Esophagus muscularis mucosa (tissue), 4 donors: ENCODE measurements at regions not wholly inside any gene's neighbourhood (a gene's known extent, or its start where the extent isn't known, plus 50 kb on each side); places are given as distances from the start of the nearest gene placed in this dataset.
A peak's percentile ranks its signal among the peaks of the same experiment; 100 is the strongest.

ENCODE experiments used
- DNase-seq: peaks from one replicate; pipeline ENCODE4 v3.0.0-alpha.2; 2017; ENCODE audit errors: extremely low spot score
- H3K27ac ChIP-seq, 4 donors: fragments of 200-600 bp; sonication (generic); replicated peaks in 1 of 4; 1 replicate in 3 of 4; 2 replicates in 1 of 4; pipeline ENCODE4 v1.5.1; 2016 to 2019; ENCODE audit warnings: mild to moderate bottlenecking in 1 of 4
- H3K27me3 ChIP-seq, 4 donors: fragments of 200-600 bp; sonication (generic); one replicate each; pipeline versions ENCODE4 v1.5.1 to v1.6.0; 2016 to 2019
- H3K36me3 ChIP-seq, 4 donors: fragments of 200-600 bp; sonication (generic); one replicate each; pipeline ENCODE4 v1.5.1; 2016 to 2019
- H3K4me1 ChIP-seq, 4 donors: fragments of 200-600 bp; sonication (generic); one replicate each; pipeline ENCODE4 v1.5.1; 2016 to 2019
- H3K4me3 ChIP-seq, 4 donors: fragments of 200-600 bp; sonication (generic); 1 replicate in 2 of 4; 2 replicates in 2 of 4; pipeline ENCODE4 v1.5.1; 2016 to 2019; ENCODE audit warnings: mild to moderate bottlenecking in 4 of 4, moderate library complexity in 1 of 4
- H3K9me3 ChIP-seq, 4 donors: fragments of 200-600 bp; sonication (generic); 1 replicate in 3 of 4; 2 replicates in 1 of 4; pipeline ENCODE4 v1.5.1; 2016 to 2019
- CTCF ChIP-seq, 3 experiments: fragments of 200-600 bp in 2 of 3; fragments of 450-650 bp in 1 of 3; sonication (generic) in 2 of 3; IDR thresholded peaks; one replicate each; pipeline ENCODE4 v1.5.1; 2017 to 2019; ENCODE audit warnings: antibody characterized with exemption in 3 of 3, mild to moderate bottlenecking in 2 of 3, moderate library complexity in 1 of 3
- EP300 ChIP-seq: sonication (generic); formaldehyde crosslinking; IDR thresholded peaks from one replicate; pipeline ENCODE4 v1.6.1; 2017; ENCODE audit warnings: antibody characterized with exemption
- POLR2A ChIP-seq: fragments of 450-650 bp; IDR thresholded peaks from one replicate; pipeline ENCODE4 v1.6.1; 2017; ENCODE audit warnings: antibody characterized with exemption, moderate library complexity, mild to moderate bottlenecking, low read depth
- POLR2AphosphoS5 ChIP-seq, 2 donors: sonication (generic); formaldehyde crosslinking; IDR thresholded peaks; one replicate each; pipeline ENCODE4 v1.6.1; 2017; ENCODE audit warnings: antibody characterized with exemption in 2 of 2
- WGBS: methylation state at CpG from one replicate; pipeline ENCODE4 v1.1.5; 2018; 5-methylcytosine and 5-hydroxymethylcytosine counted together
- intact Hi-C: fragments of 100-400 bp; cut with DNase I; formaldehyde crosslinking; loops from one replicate; pipeline ENCODE4 v1.15.1; 2023

- no peaks in the 10 kb centered on the region for H3K27me3 ChIP-seq
- 91% methylated on average over 7 of the region's 7 CpGs for WGBS
- intact Hi-C loops, result no loop called here
- peak overlapping the region in 1 of 4 donors; percentile 81 for H3K27ac ChIP-seq
- H3K4me3 ChIP-seq, result no peak overlapping the region
- no peaks in the 10 kb centered on the region for H3K9me3 ChIP-seq
- TF ChIP-seq POLR2A (no peak), EP300 (no peak), POLR2AphosphoS5 (IDR thresholded peaks at IDR 0.05) (no peak), CTCF (IDR thresholded peaks at IDR 0.05) (no peak)
- no peak for DNase-seq
- peaks cover 7 to 34% (median 28%) of the 10 kb centered on the region in 4 donors for H3K4me1 ChIP-seq
- H3K36me3 ChIP-seq, result no peaks in the 10 kb centered on the region
Observed at GRCh38 chr1:8257621-8258020, 60.3 kb upstream of the SLC45A1 start.

DNA sequence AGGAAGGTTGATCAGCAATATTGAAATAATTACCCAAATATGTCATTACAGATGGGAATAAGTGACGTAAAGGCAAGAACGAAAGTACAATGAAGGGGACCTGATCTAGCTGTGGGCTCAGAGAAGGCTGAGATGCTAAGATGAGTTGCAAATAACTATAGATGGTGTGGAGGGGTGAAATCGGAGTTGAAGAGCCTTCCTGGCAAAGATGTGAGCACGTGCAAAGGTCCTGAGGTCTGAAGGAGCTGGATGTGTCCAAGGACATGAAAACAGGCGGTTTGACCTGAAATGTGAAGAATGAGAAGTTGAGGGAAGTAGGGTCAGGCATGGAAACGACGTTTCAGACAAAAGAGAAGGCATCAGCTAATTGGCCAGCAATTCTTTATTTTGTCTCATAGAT is 61.6 kb upstream of the SLC45A1 start:
- intact Hi-C loops, result no loop called here
- Histone ChIP-seq H3K36me3 (no peaks in the 10 kb centered on the region), H3K9me3 (no peaks in the 10 kb centered on the region), H3K4me3 (no peak overlapping the region), H3K27me3 (no peaks in the 10 kb centered on the region), H3K4me1 (peaks cover 7 to 40% (median 32%) of the 10 kb centered on the region in 4 donors), H3K27ac (no peak overlapping the region)
- 97% methylated on average over 7 of the region's 7 CpGs for WGBS
- no peak for DNase-seq
- TF ChIP-seq EP300 (no peak), CTCF (IDR thresholded peaks at IDR 0.05) (no peak), POLR2AphosphoS5 (IDR thresholded peaks at IDR 0.05) (no peak), POLR2A (no peak)

DNA sequence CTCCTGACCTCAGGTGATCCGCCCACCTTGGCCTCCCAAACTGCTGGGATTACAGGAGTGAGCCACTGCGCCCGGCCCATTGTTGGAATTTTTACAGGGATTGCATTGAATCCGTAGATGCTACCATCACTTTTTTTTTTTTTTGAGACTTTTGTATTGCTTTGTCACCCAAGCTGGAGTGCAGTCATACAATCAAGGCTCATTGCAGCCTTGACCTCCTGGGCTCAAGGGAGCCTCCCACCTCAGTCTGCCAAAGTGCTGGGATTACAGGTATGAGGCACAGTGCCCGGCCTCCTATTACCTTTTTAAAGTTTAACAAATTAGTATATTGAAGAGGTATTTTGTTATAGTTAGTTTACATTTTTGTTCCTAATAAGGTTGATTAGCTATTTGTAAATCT is 62.2 kb upstream of the SLC45A1 start:
- no peaks in the 10 kb centered on the region for H3K27me3 ChIP-seq
- TF ChIP-seq CTCF (IDR thresholded peaks at IDR 0.05) (no peak), POLR2AphosphoS5 (IDR thresholded peaks at IDR 0.05) (no peak), EP300 (no peak), POLR2A (no peak)
- WGBS, result 97% methylated on average over 5 of the region's 5 CpGs
- intact Hi-C loops, result no loop called here
- no peaks in the 10 kb centered on the region for H3K9me3 ChIP-seq
- peaks cover 7 to 34% (median 30%) of the 10 kb centered on the region in 4 donors for H3K4me1 ChIP-seq
- H3K27ac ChIP-seq, result no peak overlapping the region
- no peak for DNase-seq
- no peak overlapping the region for H3K4me3 ChIP-seq
- H3K36me3 ChIP-seq, result no peaks in the 10 kb centered on the region

- no peak overlapping the region for H3K4me3 ChIP-seq
- no peaks in the 10 kb centered on the region for H3K27me3 ChIP-seq
- H3K4me1 ChIP-seq, result peaks cover 0 to 9% (median 4%) of the 10 kb centered on the region in 4 donors
- no peaks in the 10 kb centered on the region for H3K9me3 ChIP-seq
- DNase-seq, result no peak
- peak overlapping the region in 3 of 4 donors; percentile 0 to 42 (median 14) for H3K27ac ChIP-seq
- intact Hi-C loops, result no loop called here
- no peaks in the 10 kb centered on the region for H3K36me3 ChIP-seq
- WGBS, result 89% methylated on average over 13 of the region's 13 CpGs
- TF ChIP-seq POLR2A, result no peak
- TF ChIP-seq POLR2AphosphoS5 (IDR thresholded peaks at IDR 0.05), result no peak
- no peak for TF ChIP-seq EP300
- no peak for TF ChIP-seq CTCF (IDR thresholded peaks at IDR 0.05)
Observed at GRCh38 chr1:8252266-8252951, 65.5 kb upstream of the SLC45A1 start.

- peaks cover 0 to 9% (median 4%) of the 10 kb centered on the region in 4 donors for H3K4me1 ChIP-seq
- no peaks in the 10 kb centered on the region for H3K27me3 ChIP-seq
- peak overlapping the region in 2 of 4 donors; percentile 14 to 42 for H3K27ac ChIP-seq
- TF ChIP-seq CTCF (IDR thresholded peaks at IDR 0.05), result no peak
- TF ChIP-seq POLR2A, result no peak
- no peak for TF ChIP-seq POLR2AphosphoS5 (IDR thresholded peaks at IDR 0.05)
- no peak for TF ChIP-seq EP300
- H3K9me3 ChIP-seq, result no peaks in the 10 kb centered on the region
- no peak overlapping the region for H3K4me3 ChIP-seq
- 90% methylated on average over 9 of the region's 9 CpGs for WGBS
- intact Hi-C loops, result no loop called here
- H3K36me3 ChIP-seq, result no peaks in the 10 kb centered on the region
- no peak for DNase-seq
Observed at GRCh38 chr1:8251635-8252034, 66.3 kb upstream of the SLC45A1 start.
